ENCODE measurements at regions not wholly inside any gene's neighbourhood (a gene's known extent, or its start where the extent isn't known, plus 50 kb on each side); places are given as distances from the start of the nearest gene placed in this dataset.

GRCh38 chr10:27391916-27392315 lies 112.2 kb upstream of the RAB18 start:
- H3K4me3 ChIP-seq (ENCODE audit: low read depth, low read length) = no peak overlapping the region
- TF ChIP-seq CTCF (conservative IDR thresholded peaks at IDR 0.05; ENCODE audit: low read depth, low read length) = no peak
- DNase-seq (ENCODE audit: low read depth) = no peak

- no peak for TF ChIP-seq CTCF (conservative IDR thresholded peaks at IDR 0.05; ENCODE audit: low read depth, low read length)
- no peak for DNase-seq (ENCODE audit: low read depth)
- H3K4me3 ChIP-seq (ENCODE audit: low read depth, low read length) = no peak overlapping the region
These were observed 112.8 kb upstream of the RAB18 start for GRCh38 chr10:27391325-27391724.

- no peak overlapping the region for H3K4me3 ChIP-seq (ENCODE audit: low read depth, low read length)
- TF ChIP-seq CTCF (conservative IDR thresholded peaks at IDR 0.05; ENCODE audit: low read depth, low read length) = no peak
- no peak for DNase-seq (ENCODE audit: low read depth)
These were observed 113.4 kb upstream of the RAB18 start for GRCh38 chr10:27390681-27391080.

GRCh38 chr10:27388761-27389399 lies 115.2 kb upstream of the RAB18 start:
- no peak for TF ChIP-seq CTCF (conservative IDR thresholded peaks at IDR 0.05; ENCODE audit: low read depth, low read length)
- H3K4me3 ChIP-seq (ENCODE audit: low read depth, low read length) = no peak overlapping the region
- no peak for DNase-seq (ENCODE audit: low read depth)

GRCh38 chr10:27383595-27384542 lies 120.2 kb upstream of the RAB18 start:
- DNase-seq (ENCODE audit: low read depth) = no peak
- no peak for TF ChIP-seq CTCF (conservative IDR thresholded peaks at IDR 0.05; ENCODE audit: low read depth, low read length)
- H3K4me3 ChIP-seq (ENCODE audit: low read depth, low read length) = no peak overlapping the region

GRCh38 chr10:27382176-27382575 lies 121.9 kb upstream of the RAB18 start:
- DNase-seq (ENCODE audit: low read depth) = no peak
- no peak overlapping the region for H3K4me3 ChIP-seq (ENCODE audit: low read depth, low read length)
- no peak for TF ChIP-seq CTCF (conservative IDR thresholded peaks at IDR 0.05; ENCODE audit: low read depth, low read length)
